ENCODE measurements at regions not wholly inside any gene's neighbourhood (a gene's known extent, or its start where the extent isn't known, plus 50 kb on each side); places are given as distances from the start of the nearest gene placed in this dataset.

GRCh38 chr17:77001487-77001886 is 133.3 kb downstream of the MGAT5B start:
- no peak overlapping the region for H3K4me3 ChIP-seq (ENCODE audit: low read depth, low read length)
- no peak for TF ChIP-seq CTCF (IDR thresholded peaks at IDR 0.05; ENCODE audit: control insufficient read depth, extremely low read depth, insufficient read depth)
- DNase-seq (ENCODE audit: low read depth): no peak

- H3K4me3 ChIP-seq (ENCODE audit: low read depth, low read length): no peak overlapping the region
- no peak for DNase-seq (ENCODE audit: low read depth)
- no peak for TF ChIP-seq CTCF (IDR thresholded peaks at IDR 0.05; ENCODE audit: control insufficient read depth, extremely low read depth, insufficient read depth)
Measured at GRCh38 chr17:77002103-77003045, 134.2 kb downstream of the MGAT5B start.

- no peak for TF ChIP-seq CTCF (IDR thresholded peaks at IDR 0.05; ENCODE audit: control insufficient read depth, extremely low read depth, insufficient read depth)
- H3K4me3 ChIP-seq (ENCODE audit: low read depth, low read length): no peak overlapping the region
- no peak for DNase-seq (ENCODE audit: low read depth)
Measured at GRCh38 chr17:77003699-77004098, 135.5 kb downstream of the MGAT5B start.

GRCh38 chr17:77006971-77007649 is 133.7 kb upstream of the SEC14L1 start:
- TF ChIP-seq CTCF (IDR thresholded peaks at IDR 0.05; ENCODE audit: control insufficient read depth, extremely low read depth, insufficient read depth): no peak
- DNase-seq (ENCODE audit: low read depth): no peak
- no peak overlapping the region for H3K4me3 ChIP-seq (ENCODE audit: low read depth, low read length)

GRCh38 chr17:77009877-77010276 is 130.9 kb upstream of the SEC14L1 start:
- H3K4me3 ChIP-seq (ENCODE audit: low read depth, low read length): no peak overlapping the region
- TF ChIP-seq CTCF (IDR thresholded peaks at IDR 0.05; ENCODE audit: control insufficient read depth, extremely low read depth, insufficient read depth): no peak
- no peak for DNase-seq (ENCODE audit: low read depth)

GRCh38 chr17:77010667-77011066 is 130.1 kb upstream of the SEC14L1 start:
- no peak overlapping the region for H3K4me3 ChIP-seq (ENCODE audit: low read depth, low read length)
- TF ChIP-seq CTCF (IDR thresholded peaks at IDR 0.05; ENCODE audit: control insufficient read depth, extremely low read depth, insufficient read depth): no peak
- no peak for DNase-seq (ENCODE audit: low read depth)
